ENCODE measurements at regions not wholly inside any gene's neighbourhood (a gene's known extent, or its start where the extent isn't known, plus 50 kb on each side); places are given as distances from the start of the nearest gene placed in this dataset.

- Histone ChIP-seq H3K27me3 (ENCODE audit: control insufficient read depth, insufficient read depth) (no peaks in the 10 kb centered on the region), H3K27ac (ENCODE audit: low read length) (no peak overlapping the region), H3K9me3 (ENCODE audit: control insufficient read depth, low read length) (no peaks in the 10 kb centered on the region), H3K4me1 (ENCODE audit: control insufficient read depth, insufficient read depth, low read length) (no peaks in the 10 kb centered on the region), H3K4me3 (ENCODE audit: low read length) (no peak overlapping the region)
- WGBS, result 65% methylated on average over 8 of the region's 8 CpGs
- no peak for ATAC-seq
- intact Hi-C loops (cut with DNase I), result no loop called here
- DNase-seq, result no peak
Measured at GRCh38 chr20:52724541-52724940, 247.6 kb upstream of the TSHZ2 start.

GRCh38 chr20:52722926-52723688 lies 249.1 kb upstream of the TSHZ2 start:
- no peak overlapping the region for H3K27ac ChIP-seq (ENCODE audit: low read length)
- intact Hi-C loops (cut with DNase I), result no loop called here
- ATAC-seq (no peak), DNase-seq (no peak)
- WGBS, result 46% methylated on average over 4 of the region's 4 CpGs
- no peaks in the 10 kb centered on the region for H3K9me3 ChIP-seq (ENCODE audit: control insufficient read depth, low read length)
- no peaks in the 10 kb centered on the region for H3K4me1 ChIP-seq (ENCODE audit: control insufficient read depth, insufficient read depth, low read length)
- no peak overlapping the region for H3K4me3 ChIP-seq (ENCODE audit: low read length)
- H3K27me3 ChIP-seq (ENCODE audit: control insufficient read depth, insufficient read depth), result no peaks in the 10 kb centered on the region

- no peak overlapping the region for H3K4me3 ChIP-seq (ENCODE audit: low read length)
- H3K4me1 ChIP-seq (ENCODE audit: control insufficient read depth, insufficient read depth, low read length), result no peaks in the 10 kb centered on the region
- 93% methylated on average over 1 of the region's 1 CpG for WGBS
- DNase-seq (no peak), ATAC-seq (no peak)
- H3K27ac ChIP-seq (ENCODE audit: low read length), result no peak overlapping the region
- H3K27me3 ChIP-seq (ENCODE audit: control insufficient read depth, insufficient read depth), result no peaks in the 10 kb centered on the region
- no peaks in the 10 kb centered on the region for H3K9me3 ChIP-seq (ENCODE audit: control insufficient read depth, low read length)
- intact Hi-C loops (cut with DNase I), result no loop called here
Measured at GRCh38 chr20:52708137-52708536, 264.0 kb upstream of the TSHZ2 start.

GRCh38 chr20:52704553-52704952 lies 267.6 kb upstream of the TSHZ2 start:
- Histone ChIP-seq H3K27me3 (ENCODE audit: control insufficient read depth, insufficient read depth) (peaks cover 2% of the 10 kb centered on the region), H3K4me3 (ENCODE audit: low read length) (no peak overlapping the region), H3K9me3 (ENCODE audit: control insufficient read depth, low read length) (no peaks in the 10 kb centered on the region), H3K4me1 (ENCODE audit: control insufficient read depth, insufficient read depth, low read length) (no peaks in the 10 kb centered on the region), H3K27ac (ENCODE audit: low read length) (no peak overlapping the region)
- DNase-seq (no peak), ATAC-seq (no peak)
- intact Hi-C loops (cut with DNase I), result no loop called here
- WGBS, result 72% methylated on average over 1 of the region's 1 CpG

- no peak overlapping the region for H3K4me3 ChIP-seq (ENCODE audit: low read length)
- H3K27ac ChIP-seq (ENCODE audit: low read length), result no peak overlapping the region
- WGBS, result 58% methylated on average over 2 of the region's 2 CpGs
- DNase-seq (no peak), ATAC-seq (no peak)
- intact Hi-C loops (cut with DNase I), result no loop called here
- no peaks in the 10 kb centered on the region for H3K9me3 ChIP-seq (ENCODE audit: control insufficient read depth, low read length)
- H3K4me1 ChIP-seq (ENCODE audit: control insufficient read depth, insufficient read depth, low read length), result no peaks in the 10 kb centered on the region
- no peaks in the 10 kb centered on the region for H3K27me3 ChIP-seq (ENCODE audit: control insufficient read depth, insufficient read depth)
Measured at GRCh38 chr20:52688345-52688744, 283.8 kb upstream of the TSHZ2 start.

- intact Hi-C loops (cut with DNase I), result no loop called here
- DNase-seq, result no peak
- Histone ChIP-seq H3K27me3 (ENCODE audit: control insufficient read depth, insufficient read depth) (no peaks in the 10 kb centered on the region), H3K27ac (ENCODE audit: low read length) (no peak overlapping the region), H3K4me1 (ENCODE audit: control insufficient read depth, insufficient read depth, low read length) (no peaks in the 10 kb centered on the region), H3K4me3 (ENCODE audit: low read length) (no peak overlapping the region), H3K9me3 (ENCODE audit: control insufficient read depth, low read length) (no peaks in the 10 kb centered on the region)
- ATAC-seq, result no peak
- 54% methylated on average over 5 of the region's 5 CpGs for WGBS
Measured at GRCh38 chr20:52684905-52685304, 287.3 kb upstream of the TSHZ2 start.

- H3K4me1 ChIP-seq (ENCODE audit: control insufficient read depth, insufficient read depth, low read length), result no peaks in the 10 kb centered on the region
- intact Hi-C loops (cut with DNase I), result no loop called here
- no peak for ATAC-seq
- no peaks in the 10 kb centered on the region for H3K27me3 ChIP-seq (ENCODE audit: control insufficient read depth, insufficient read depth)
- no peak overlapping the region for H3K4me3 ChIP-seq (ENCODE audit: low read length)
- WGBS, result 46% methylated on average over 14 of the region's 14 CpGs
- no peak for DNase-seq
- H3K9me3 ChIP-seq (ENCODE audit: control insufficient read depth, low read length), result no peaks in the 10 kb centered on the region
- H3K27ac ChIP-seq (ENCODE audit: low read length), result no peak overlapping the region
Measured at GRCh38 chr20:52684176-52684575, 288.0 kb upstream of the TSHZ2 start.

GRCh38 chr20:52683761-52684160 lies 288.4 kb upstream of the TSHZ2 start:
- Histone ChIP-seq H3K4me3 (ENCODE audit: low read length) (no peak overlapping the region), H3K27ac (ENCODE audit: low read length) (no peak overlapping the region), H3K27me3 (ENCODE audit: control insufficient read depth, insufficient read depth) (no peaks in the 10 kb centered on the region), H3K4me1 (ENCODE audit: control insufficient read depth, insufficient read depth, low read length) (no peaks in the 10 kb centered on the region), H3K9me3 (ENCODE audit: control insufficient read depth, low read length) (no peaks in the 10 kb centered on the region)
- 71% methylated on average over 5 of the region's 5 CpGs for WGBS
- ATAC-seq (no peak), DNase-seq (no peak)
- intact Hi-C loops (cut with DNase I), result no loop called here

GRCh38 chr20:52682237-52682636 lies 289.9 kb upstream of the TSHZ2 start:
- ATAC-seq (no peak), DNase-seq (no peak)
- H3K9me3 ChIP-seq (ENCODE audit: control insufficient read depth, low read length), result no peaks in the 10 kb centered on the region
- H3K27me3 ChIP-seq (ENCODE audit: control insufficient read depth, insufficient read depth), result no peaks in the 10 kb centered on the region
- H3K27ac ChIP-seq (ENCODE audit: low read length), result no peak overlapping the region
- intact Hi-C loops (cut with DNase I), result no loop called here
- 46% methylated on average over 1 of the region's 1 CpG for WGBS
- H3K4me3 ChIP-seq (ENCODE audit: low read length), result no peak overlapping the region
- H3K4me1 ChIP-seq (ENCODE audit: control insufficient read depth, insufficient read depth, low read length), result no peaks in the 10 kb centered on the region

- H3K27ac ChIP-seq (ENCODE audit: low read length), result no peak overlapping the region
- 44% methylated on average over 6 of the region's 6 CpGs for WGBS
- no peaks in the 10 kb centered on the region for H3K27me3 ChIP-seq (ENCODE audit: control insufficient read depth, insufficient read depth)
- ATAC-seq (no peak), DNase-seq (no peak)
- intact Hi-C loops (cut with DNase I), result no loop called here
- H3K4me1 ChIP-seq (ENCODE audit: control insufficient read depth, insufficient read depth, low read length), result no peaks in the 10 kb centered on the region
- H3K4me3 ChIP-seq (ENCODE audit: low read length), result no peak overlapping the region
- no peaks in the 10 kb centered on the region for H3K9me3 ChIP-seq (ENCODE audit: control insufficient read depth, low read length)
Measured at GRCh38 chr20:52681288-52681687, 290.9 kb upstream of the TSHZ2 start.

- H3K9me3 ChIP-seq (ENCODE audit: control insufficient read depth, low read length), result no peaks in the 10 kb centered on the region
- intact Hi-C loops (cut with DNase I), result no loop called here
- WGBS, result 45% methylated on average over 2 of the region's 2 CpGs
- no peaks in the 10 kb centered on the region for H3K27me3 ChIP-seq (ENCODE audit: control insufficient read depth, insufficient read depth)
- DNase-seq (no peak), ATAC-seq (no peak)
- H3K4me1 ChIP-seq (ENCODE audit: control insufficient read depth, insufficient read depth, low read length), result no peaks in the 10 kb centered on the region
- no peak overlapping the region for H3K27ac ChIP-seq (ENCODE audit: low read length)
- no peak overlapping the region for H3K4me3 ChIP-seq (ENCODE audit: low read length)
Measured at GRCh38 chr20:52677216-52677615, 294.9 kb upstream of the TSHZ2 start.

Data from right cardiac atrium (tissue), 5 donors.